ENCODE measurements at regions not wholly inside any gene's neighbourhood (a gene's known extent, or its start where the extent isn't known, plus 50 kb on each side); places are given as distances from the start of the nearest gene placed in this dataset.

- no peak overlapping the region for H3K4me3 ChIP-seq (ENCODE audit: low read depth, low read length)
- DNase-seq (ENCODE audit: low read depth): no peak
- TF ChIP-seq CTCF (IDR thresholded peaks at IDR 0.05; ENCODE audit: insufficient read depth, low read depth, low read length, missing control alignments): no peak
These were observed 260.2 kb upstream of the CPEB2 start for GRCh38 chr4:14742054-14742453.

DNA sequence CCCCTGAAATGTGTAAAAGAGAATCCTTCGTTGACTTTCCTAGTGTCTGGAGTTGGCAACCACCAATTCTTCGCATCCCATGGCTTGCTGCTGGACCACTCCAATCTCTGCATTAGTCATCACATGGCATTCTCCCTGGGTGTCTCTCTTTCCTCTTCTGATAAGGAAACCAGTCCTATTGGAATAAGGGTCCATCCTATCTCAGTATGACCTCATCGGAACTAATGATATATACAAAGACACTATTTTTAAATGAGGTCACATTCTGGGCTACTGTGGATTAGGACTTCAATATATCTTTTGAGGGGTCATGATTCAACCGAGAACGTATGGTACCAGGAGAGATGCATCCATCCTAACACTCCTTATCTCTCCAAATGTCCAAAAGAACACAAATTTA lies 259.1 kb upstream of the CPEB2 start:
- no peak for DNase-seq (ENCODE audit: low read depth)
- H3K4me3 ChIP-seq (ENCODE audit: low read depth, low read length): no peak overlapping the region

DNA sequence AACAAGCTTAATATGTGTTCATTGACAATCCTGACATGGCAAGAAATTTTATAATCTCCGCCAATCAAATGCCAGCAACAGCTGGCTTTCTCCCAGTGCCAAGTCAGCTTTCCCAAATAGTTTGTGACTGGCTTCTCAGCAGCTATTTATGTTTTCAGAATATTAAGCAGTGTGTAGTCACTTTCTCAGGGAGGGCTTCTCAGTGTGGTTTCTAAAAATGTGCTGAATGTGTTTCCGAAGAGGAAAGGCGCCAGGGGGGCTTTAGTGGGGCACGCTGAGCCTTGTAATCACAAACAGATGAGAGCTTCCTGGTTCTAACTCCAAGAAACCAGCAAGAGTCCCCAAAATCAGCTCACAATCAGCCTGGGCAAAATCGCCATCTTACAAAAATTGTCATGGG lies 258.7 kb upstream of the CPEB2 start:
- no peak overlapping the region for H3K4me3 ChIP-seq (ENCODE audit: low read depth, low read length)
- TF ChIP-seq CTCF (IDR thresholded peaks at IDR 0.05; ENCODE audit: insufficient read depth, low read depth, low read length, missing control alignments): no peak
- no peak for DNase-seq (ENCODE audit: low read depth)

More for the DNA sequence above, 259.1 kb upstream of the CPEB2 start:
- TF ChIP-seq CTCF (IDR thresholded peaks at IDR 0.05; ENCODE audit: insufficient read depth, low read depth, low read length, missing control alignments): no peak

DNA sequence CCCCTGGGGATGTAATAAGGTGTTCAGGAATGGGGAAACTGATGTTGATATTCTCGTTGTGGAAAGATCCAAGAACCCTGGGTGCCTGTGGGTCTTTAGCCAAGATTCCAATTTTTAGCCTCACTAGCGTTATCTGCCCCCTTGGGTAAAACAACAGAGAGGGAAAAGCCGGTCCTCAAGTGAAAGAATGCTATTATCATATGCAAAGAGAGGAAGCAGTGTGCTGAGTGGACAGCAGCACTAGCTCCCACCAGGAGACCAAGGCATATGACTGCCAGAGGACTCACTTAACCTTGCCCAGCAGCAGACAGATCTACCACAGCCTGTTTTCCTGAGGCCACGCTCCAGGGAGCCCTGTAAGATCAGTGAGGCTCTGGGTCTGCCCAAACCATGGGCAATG lies 257.9 kb upstream of the CPEB2 start:
- no peak overlapping the region for H3K4me3 ChIP-seq (ENCODE audit: low read depth, low read length)
- no peak for DNase-seq (ENCODE audit: low read depth)
- no peak for TF ChIP-seq CTCF (IDR thresholded peaks at IDR 0.05; ENCODE audit: insufficient read depth, low read depth, low read length, missing control alignments)

DNA sequence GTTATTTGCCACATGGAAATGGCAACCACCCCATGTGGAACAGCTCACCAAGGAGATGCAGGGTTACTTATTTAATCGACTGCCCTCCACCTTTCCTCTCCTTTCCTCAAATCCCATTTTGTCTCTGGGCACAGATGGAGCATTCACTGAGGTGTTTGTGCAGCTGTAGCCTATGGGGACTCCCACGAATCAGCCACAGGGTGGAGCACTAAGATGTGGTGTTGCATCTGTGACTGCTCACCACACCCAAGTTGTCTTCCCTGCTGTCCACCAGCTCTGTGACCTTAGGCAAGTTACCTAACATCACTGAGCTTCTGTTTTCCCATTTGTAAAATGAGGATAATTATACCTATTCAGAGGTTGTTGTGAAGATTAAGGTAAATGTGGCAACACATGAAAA lies 252.4 kb upstream of the CPEB2 start:
- TF ChIP-seq CTCF (IDR thresholded peaks at IDR 0.05; ENCODE audit: insufficient read depth, low read depth, low read length, missing control alignments): peak; percentile 57

GRCh38 chr4:14752341-14753046 lies 249.8 kb upstream of the CPEB2 start:
- TF ChIP-seq CTCF (IDR thresholded peaks at IDR 0.05; ENCODE audit: insufficient read depth, low read depth, low read length, missing control alignments): no peak
- no peak overlapping the region for H3K4me3 ChIP-seq (ENCODE audit: low read depth, low read length)
- no peak for DNase-seq (ENCODE audit: low read depth)

More for the DNA sequence above, 252.4 kb upstream of the CPEB2 start:
- peak; percentile 70 for DNase-seq (ENCODE audit: low read depth)
- H3K4me3 ChIP-seq (ENCODE audit: low read depth, low read length): no peak overlapping the region

GRCh38 chr4:14767142-14767541 lies 235.1 kb upstream of the CPEB2 start:
- DNase-seq (ENCODE audit: low read depth): peak; percentile 42
- TF ChIP-seq CTCF (IDR thresholded peaks at IDR 0.05; ENCODE audit: insufficient read depth, low read depth, low read length, missing control alignments): no peak
- H3K4me3 ChIP-seq (ENCODE audit: low read depth, low read length): no peak overlapping the region

Measured in GM12865 (cell line).